Cardiac fibroblast (primary cell): ENCODE measurements at regions not wholly inside any gene's neighbourhood (a gene's known extent, or its start where the extent isn't known, plus 50 kb on each side); places are given as distances from the start of the nearest gene placed in this dataset.

ENCODE experiments used
- DNase-seq, 2 donors: peaks; one replicate each; pipeline versions ENCODE4 v3.0.0 to v3.0.0-alpha.2; 2010; ENCODE audit warnings: low read depth in 2 of 2
- H3K4me3 ChIP-seq, 2 donors: replicated peaks in 1 of 2; 1 replicate in 1 of 2; 2 replicates in 1 of 2; pipeline ENCODE4 v1.5.1; 2011; ENCODE audit warnings: low read depth in 2 of 2, low read length in 2 of 2, mild to moderate bottlenecking in 2 of 2, moderate library complexity in 1 of 2
- TF ChIP-seq, protein P1 (sequence below): IDR thresholded peaks from one replicate; pipeline ENCODE4 v1.5.1; 2011; ENCODE audit warnings: low read depth, mild to moderate bottlenecking, low read length, inconsistent platforms

GRCh38 chr2:14219306-14219705 lies 413.2 kb upstream of the LRATD1 start:
- no peak overlapping the region for H3K4me3 ChIP-seq
- DNase-seq: no peak
- TF ChIP-seq, protein P1, sequence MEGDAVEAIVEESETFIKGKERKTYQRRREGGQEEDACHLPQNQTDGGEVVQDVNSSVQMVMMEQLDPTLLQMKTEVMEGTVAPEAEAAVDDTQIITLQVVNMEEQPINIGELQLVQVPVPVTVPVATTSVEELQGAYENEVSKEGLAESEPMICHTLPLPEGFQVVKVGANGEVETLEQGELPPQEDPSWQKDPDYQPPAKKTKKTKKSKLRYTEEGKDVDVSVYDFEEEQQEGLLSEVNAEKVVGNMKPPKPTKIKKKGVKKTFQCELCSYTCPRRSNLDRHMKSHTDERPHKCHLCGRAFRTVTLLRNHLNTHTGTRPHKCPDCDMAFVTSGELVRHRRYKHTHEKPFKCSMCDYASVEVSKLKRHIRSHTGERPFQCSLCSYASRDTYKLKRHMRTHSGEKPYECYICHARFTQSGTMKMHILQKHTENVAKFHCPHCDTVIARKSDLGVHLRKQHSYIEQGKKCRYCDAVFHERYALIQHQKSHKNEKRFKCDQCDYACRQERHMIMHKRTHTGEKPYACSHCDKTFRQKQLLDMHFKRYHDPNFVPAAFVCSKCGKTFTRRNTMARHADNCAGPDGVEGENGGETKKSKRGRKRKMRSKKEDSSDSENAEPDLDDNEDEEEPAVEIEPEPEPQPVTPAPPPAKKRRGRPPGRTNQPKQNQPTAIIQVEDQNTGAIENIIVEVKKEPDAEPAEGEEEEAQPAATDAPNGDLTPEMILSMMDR: no peak

- TF ChIP-seq, protein P1: no peak
- no peak overlapping the region for H3K4me3 ChIP-seq
- peak in 1 of 2 donors; percentile 46 for DNase-seq
These were observed 412.4 kb upstream of the LRATD1 start for GRCh38 chr2:14220101-14220500.

DNA sequence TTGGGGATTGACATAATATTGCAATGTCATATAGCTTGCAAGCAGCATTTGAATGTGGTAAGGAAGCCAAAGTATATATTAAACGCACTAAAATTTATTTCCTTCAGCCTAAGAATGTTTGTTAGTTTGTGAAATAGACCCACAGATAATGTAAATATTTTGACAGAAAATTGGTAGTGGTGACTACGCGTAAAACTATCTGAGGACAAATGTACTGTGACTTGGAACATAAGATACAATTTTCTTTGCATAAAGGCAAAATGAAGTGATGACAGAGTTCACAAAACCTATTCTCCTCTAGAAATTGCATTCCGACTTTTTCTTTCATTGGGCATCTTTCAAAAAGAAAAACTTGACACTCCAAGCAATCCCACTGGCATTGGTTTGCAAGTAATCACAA lies 411.1 kb upstream of the LRATD1 start:
- TF ChIP-seq, protein P1: no peak
- DNase-seq: peak in 1 of 2 donors; percentile 8
- no peak overlapping the region for H3K4me3 ChIP-seq

- H3K4me3 ChIP-seq: no peak overlapping the region
- TF ChIP-seq, protein P1: no peak
- DNase-seq: no peak
These were observed 408.9 kb upstream of the LRATD1 start for GRCh38 chr2:14223576-14223975.

DNA sequence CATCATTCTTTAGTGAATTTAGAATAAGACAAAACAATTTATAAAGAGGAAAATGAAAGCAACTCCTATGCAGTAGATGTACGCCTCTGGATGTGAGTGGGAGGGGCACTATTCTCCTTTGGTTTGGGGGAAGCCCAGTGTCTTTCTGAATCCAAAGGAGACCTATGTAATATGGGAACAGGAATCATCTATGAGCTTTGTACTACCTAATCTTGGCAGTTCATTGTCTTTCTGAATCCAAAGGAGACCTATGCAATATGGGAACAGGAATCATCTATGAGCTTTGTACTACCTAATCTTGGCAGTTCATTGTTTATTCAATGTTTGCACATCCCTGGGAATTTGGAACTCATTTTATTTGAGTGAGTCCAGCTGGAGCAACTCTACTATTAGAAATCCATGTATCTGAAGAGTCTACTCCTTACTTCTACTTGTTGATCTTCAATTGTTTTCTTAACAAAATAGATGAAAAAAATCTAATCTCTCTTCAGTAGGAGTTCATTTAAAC lies 401.1 kb upstream of the LRATD1 start:
- TF ChIP-seq, protein P1: no peak
- DNase-seq: no peak
- H3K4me3 ChIP-seq: no peak overlapping the region

DNA sequence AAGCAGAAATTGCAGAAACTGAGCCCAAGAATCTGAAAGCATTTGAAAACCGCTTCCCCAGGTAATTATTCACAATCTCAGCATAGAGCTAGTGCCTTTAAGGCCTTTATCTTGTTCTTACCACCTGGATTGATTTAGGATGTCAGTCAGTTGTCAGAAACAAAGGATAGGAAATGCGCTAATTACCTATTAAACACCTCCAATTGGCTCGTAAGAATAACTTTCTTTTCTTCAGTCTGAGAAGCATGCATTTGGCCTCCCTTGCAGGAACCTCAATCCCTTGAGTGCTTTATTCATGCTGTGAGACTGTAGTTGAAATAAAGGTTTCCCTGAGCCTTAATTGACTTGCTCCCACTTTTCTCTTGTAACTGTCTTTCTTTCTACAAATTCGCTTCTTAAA lies 400.3 kb upstream of the LRATD1 start:
- TF ChIP-seq, protein P1: no peak
- no peak for DNase-seq

GRCh38 chr2:14234911-14235310 lies 397.6 kb upstream of the LRATD1 start:
- TF ChIP-seq, protein P1: no peak
- no peak overlapping the region for H3K4me3 ChIP-seq
- DNase-seq: peak in 1 of 2 donors; percentile 9

More for the DNA sequence above, 400.3 kb upstream of the LRATD1 start:
- H3K4me3 ChIP-seq: no peak overlapping the region
